ENCODE measurements at regions not wholly inside any gene's neighbourhood (a gene's known extent, or its start where the extent isn't known, plus 50 kb on each side); places are given as distances from the start of the nearest gene placed in this dataset.

- Histone ChIP-seq H3K9me3 (ENCODE audit: control insufficient read depth in 2 of 2, insufficient read depth in 1 of 2, low read length in 1 of 2) (no peaks in the 10 kb centered on the region), H3K4me3 (ENCODE audit: low read length in 2 of 2) (no peak overlapping the region), H3K4me1 (ENCODE audit: control insufficient read depth in 2 of 2, insufficient read depth in 2 of 2, low read length in 2 of 2) (no peaks in the 10 kb centered on the region), H3K36me3 (ENCODE audit: control insufficient read depth in 2 of 2, insufficient read depth in 2 of 2, low read length in 1 of 2) (no peaks in the 10 kb centered on the region), H3K27me3 (ENCODE audit: control insufficient read depth in 2 of 2, insufficient read depth in 1 of 2, low read length in 1 of 2) (no peaks in the 10 kb centered on the region), H3K27ac (ENCODE audit: low read depth in 1 of 2, low read length in 1 of 2) (no peak overlapping the region)
- DNase-seq (ENCODE audit: low read depth in 6 of 9, low spot score in 9 of 9) = no peak
Measured at GRCh38 chr9:7481570-7481969, 318.0 kb downstream of the DMAC1 start.

DNA sequence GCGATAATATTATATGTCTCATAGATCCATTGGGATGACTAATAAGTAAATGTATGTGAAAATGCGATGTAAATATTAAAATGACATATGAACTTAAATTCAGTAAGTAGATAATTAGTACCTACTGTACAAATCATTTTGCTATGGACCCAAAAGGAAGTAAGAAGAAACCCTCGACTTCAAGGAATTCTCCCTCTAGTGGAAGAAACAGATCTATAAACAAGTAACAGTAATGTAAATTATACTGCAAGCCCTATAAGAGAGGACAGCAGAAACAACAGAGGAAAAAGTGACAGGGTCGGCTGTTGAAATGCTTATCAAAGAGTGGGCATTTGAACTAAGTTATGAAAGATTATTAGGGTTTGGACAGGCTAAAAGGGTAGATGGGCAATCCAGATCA is 320.3 kb downstream of the DMAC1 start:
- H3K27me3 ChIP-seq (ENCODE audit: control insufficient read depth in 2 of 2, insufficient read depth in 1 of 2, low read length in 1 of 2) = no peaks in the 10 kb centered on the region
- DNase-seq (ENCODE audit: low read depth in 6 of 9, low spot score in 9 of 9) = no peak
- H3K36me3 ChIP-seq (ENCODE audit: control insufficient read depth in 2 of 2, insufficient read depth in 2 of 2, low read length in 1 of 2) = no peaks in the 10 kb centered on the region
- H3K4me1 ChIP-seq (ENCODE audit: control insufficient read depth in 2 of 2, insufficient read depth in 2 of 2, low read length in 2 of 2) = no peaks in the 10 kb centered on the region
- no peaks in the 10 kb centered on the region for H3K9me3 ChIP-seq (ENCODE audit: control insufficient read depth in 2 of 2, insufficient read depth in 1 of 2, low read length in 1 of 2)
- 90% methylated on average over 4 of the region's 4 CpGs for WGBS
- no peak overlapping the region for H3K27ac ChIP-seq (ENCODE audit: low read depth in 1 of 2, low read length in 1 of 2)
- no peak overlapping the region for H3K4me3 ChIP-seq (ENCODE audit: low read length in 2 of 2)

- Histone ChIP-seq H3K4me3 (ENCODE audit: low read length in 2 of 2) (no peak overlapping the region), H3K36me3 (ENCODE audit: control insufficient read depth in 2 of 2, insufficient read depth in 2 of 2, low read length in 1 of 2) (no peaks in the 10 kb centered on the region), H3K4me1 (ENCODE audit: control insufficient read depth in 2 of 2, insufficient read depth in 2 of 2, low read length in 2 of 2) (no peaks in the 10 kb centered on the region), H3K27me3 (ENCODE audit: control insufficient read depth in 2 of 2, insufficient read depth in 1 of 2, low read length in 1 of 2) (no peaks in the 10 kb centered on the region), H3K9me3 (ENCODE audit: control insufficient read depth in 2 of 2, insufficient read depth in 1 of 2, low read length in 1 of 2) (no peaks in the 10 kb centered on the region), H3K27ac (ENCODE audit: low read depth in 1 of 2, low read length in 1 of 2) (no peak overlapping the region)
- no peak for DNase-seq (ENCODE audit: low read depth in 6 of 9, low spot score in 9 of 9)
- 97% methylated on average over 2 of the region's 2 CpGs for WGBS
Measured at GRCh38 chr9:7478646-7479045, 320.9 kb downstream of the DMAC1 start.

- H3K27ac ChIP-seq (ENCODE audit: low read depth in 1 of 2, low read length in 1 of 2) = no peak overlapping the region
- H3K9me3 ChIP-seq (ENCODE audit: control insufficient read depth in 2 of 2, insufficient read depth in 1 of 2, low read length in 1 of 2) = no peaks in the 10 kb centered on the region
- 92% methylated on average over 2 of the region's 2 CpGs for WGBS
- H3K27me3 ChIP-seq (ENCODE audit: control insufficient read depth in 2 of 2, insufficient read depth in 1 of 2, low read length in 1 of 2) = no peaks in the 10 kb centered on the region
- H3K4me1 ChIP-seq (ENCODE audit: control insufficient read depth in 2 of 2, insufficient read depth in 2 of 2, low read length in 2 of 2) = no peaks in the 10 kb centered on the region
- no peaks in the 10 kb centered on the region for H3K36me3 ChIP-seq (ENCODE audit: control insufficient read depth in 2 of 2, insufficient read depth in 2 of 2, low read length in 1 of 2)
- H3K4me3 ChIP-seq (ENCODE audit: low read length in 2 of 2) = no peak overlapping the region
- no peak for DNase-seq (ENCODE audit: low read depth in 6 of 9, low spot score in 9 of 9)
Measured at GRCh38 chr9:7467186-7467585, 332.4 kb downstream of the DMAC1 start.

DNA sequence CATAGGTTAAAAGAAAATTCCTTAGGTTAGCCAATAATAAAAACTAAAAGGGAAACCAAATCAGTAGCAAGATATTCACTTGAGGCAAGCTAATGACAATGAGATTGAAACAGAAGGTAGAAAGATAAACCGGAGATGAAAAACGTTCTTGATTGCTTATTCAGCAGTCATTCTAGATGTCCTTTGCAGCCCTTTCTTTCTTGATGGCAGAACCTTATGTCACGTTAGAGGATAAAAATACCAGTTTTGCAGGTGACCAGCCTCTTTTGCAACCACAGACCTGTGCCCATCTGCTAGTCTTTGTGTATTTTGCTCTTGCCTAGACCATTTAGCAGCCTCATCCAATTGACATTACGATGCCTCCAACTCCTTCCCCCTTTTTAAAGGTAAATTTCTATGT is 337.8 kb downstream of the DMAC1 start:
- no peaks in the 10 kb centered on the region for H3K4me1 ChIP-seq (ENCODE audit: control insufficient read depth in 2 of 2, insufficient read depth in 2 of 2, low read length in 2 of 2)
- 93% methylated on average over 4 of the region's 4 CpGs for WGBS
- no peak overlapping the region for H3K4me3 ChIP-seq (ENCODE audit: low read length in 2 of 2)
- DNase-seq (ENCODE audit: low read depth in 6 of 9, low spot score in 9 of 9) = no peak
- no peak overlapping the region for H3K27ac ChIP-seq (ENCODE audit: low read depth in 1 of 2, low read length in 1 of 2)
- H3K36me3 ChIP-seq (ENCODE audit: control insufficient read depth in 2 of 2, insufficient read depth in 2 of 2, low read length in 1 of 2) = no peaks in the 10 kb centered on the region
- H3K9me3 ChIP-seq (ENCODE audit: control insufficient read depth in 2 of 2, insufficient read depth in 1 of 2, low read length in 1 of 2) = no peaks in the 10 kb centered on the region
- no peaks in the 10 kb centered on the region for H3K27me3 ChIP-seq (ENCODE audit: control insufficient read depth in 2 of 2, insufficient read depth in 1 of 2, low read length in 1 of 2)

DNA sequence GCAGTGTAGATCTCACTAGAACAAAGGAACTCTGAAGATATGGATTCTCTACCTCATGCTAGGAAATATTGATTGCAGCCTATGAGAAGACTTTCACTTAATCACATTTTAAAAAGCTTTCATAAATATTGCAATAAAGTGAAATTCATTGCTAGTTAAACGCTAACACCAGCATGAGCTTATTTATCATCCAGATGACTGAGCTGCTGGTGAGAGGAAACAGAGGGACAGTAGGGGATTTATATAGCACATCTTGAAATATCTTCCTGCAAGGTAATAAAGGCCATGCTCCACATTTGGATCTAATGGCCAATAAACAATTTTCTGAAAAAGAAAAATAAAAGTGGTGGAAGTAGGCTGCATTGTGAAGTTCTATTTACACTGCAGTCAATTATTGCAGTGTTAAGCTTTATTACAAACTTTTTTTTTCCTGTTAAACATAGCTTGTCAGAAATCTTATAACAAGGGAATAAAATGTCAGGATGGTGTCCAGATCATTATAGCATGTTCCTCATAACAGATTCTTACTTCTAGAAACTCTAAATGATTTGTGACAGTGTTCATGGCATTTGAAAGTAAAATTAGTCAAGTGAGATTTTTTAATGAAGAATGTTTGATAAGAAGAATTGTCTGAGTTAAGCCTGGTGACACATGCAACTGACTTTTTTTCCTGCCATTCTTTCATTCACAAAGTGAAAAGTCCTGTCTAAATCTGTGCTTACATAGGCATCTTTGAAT is 342.6 kb downstream of the DMAC1 start:
- H3K27me3 ChIP-seq (ENCODE audit: control insufficient read depth in 2 of 2, insufficient read depth in 1 of 2, low read length in 1 of 2) = no peaks in the 10 kb centered on the region
- no peak overlapping the region for H3K4me3 ChIP-seq (ENCODE audit: low read length in 2 of 2)
- no peaks in the 10 kb centered on the region for H3K9me3 ChIP-seq (ENCODE audit: control insufficient read depth in 2 of 2, insufficient read depth in 1 of 2, low read length in 1 of 2)
- no peak for DNase-seq (ENCODE audit: low read depth in 6 of 9, low spot score in 9 of 9)
- H3K27ac ChIP-seq (ENCODE audit: low read depth in 1 of 2, low read length in 1 of 2) = no peak overlapping the region
- H3K36me3 ChIP-seq (ENCODE audit: control insufficient read depth in 2 of 2, insufficient read depth in 2 of 2, low read length in 1 of 2) = no peaks in the 10 kb centered on the region
- no peaks in the 10 kb centered on the region for H3K4me1 ChIP-seq (ENCODE audit: control insufficient read depth in 2 of 2, insufficient read depth in 2 of 2, low read length in 2 of 2)
- WGBS = 100% methylated on average over 1 of the region's 1 CpG

GRCh38 chr9:7456377-7456776 is 343.2 kb downstream of the DMAC1 start:
- WGBS = 66% methylated on average over 2 of the region's 2 CpGs
- Histone ChIP-seq H3K36me3 (ENCODE audit: control insufficient read depth in 2 of 2, insufficient read depth in 2 of 2, low read length in 1 of 2) (no peaks in the 10 kb centered on the region), H3K4me1 (ENCODE audit: control insufficient read depth in 2 of 2, insufficient read depth in 2 of 2, low read length in 2 of 2) (no peaks in the 10 kb centered on the region), H3K27me3 (ENCODE audit: control insufficient read depth in 2 of 2, insufficient read depth in 1 of 2, low read length in 1 of 2) (no peaks in the 10 kb centered on the region), H3K4me3 (ENCODE audit: low read length in 2 of 2) (no peak overlapping the region), H3K9me3 (ENCODE audit: control insufficient read depth in 2 of 2, insufficient read depth in 1 of 2, low read length in 1 of 2) (no peaks in the 10 kb centered on the region), H3K27ac (ENCODE audit: low read depth in 1 of 2, low read length in 1 of 2) (no peak overlapping the region)
- DNase-seq (ENCODE audit: low read depth in 6 of 9, low spot score in 9 of 9) = no peak

DNA sequence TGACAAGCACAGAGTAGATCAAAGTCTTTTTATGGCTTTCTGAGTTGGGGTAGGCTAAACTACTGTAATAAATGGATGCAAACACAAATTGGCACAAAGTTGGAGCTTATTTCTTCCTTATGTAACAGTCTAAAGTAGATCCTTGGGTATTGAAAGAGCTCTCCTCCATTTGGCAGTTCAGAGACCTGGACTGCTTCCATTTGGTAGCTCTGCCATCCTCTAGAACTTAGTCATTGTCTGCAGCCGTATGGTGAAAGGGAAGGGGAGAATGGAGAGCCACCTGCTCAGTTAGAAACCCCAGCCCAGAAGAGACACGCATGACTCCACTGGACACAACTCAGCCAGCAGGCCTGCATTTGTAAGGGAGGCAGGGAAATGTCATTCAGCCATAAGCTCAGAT is 345.0 kb downstream of the DMAC1 start:
- Histone ChIP-seq H3K27me3 (ENCODE audit: control insufficient read depth in 2 of 2, insufficient read depth in 1 of 2, low read length in 1 of 2) (no peaks in the 10 kb centered on the region), H3K36me3 (ENCODE audit: control insufficient read depth in 2 of 2, insufficient read depth in 2 of 2, low read length in 1 of 2) (no peaks in the 10 kb centered on the region), H3K27ac (ENCODE audit: low read depth in 1 of 2, low read length in 1 of 2) (no peak overlapping the region), H3K9me3 (ENCODE audit: control insufficient read depth in 2 of 2, insufficient read depth in 1 of 2, low read length in 1 of 2) (no peaks in the 10 kb centered on the region), H3K4me3 (ENCODE audit: low read length in 2 of 2) (no peak overlapping the region), H3K4me1 (ENCODE audit: control insufficient read depth in 2 of 2, insufficient read depth in 2 of 2, low read length in 2 of 2) (no peaks in the 10 kb centered on the region)
- 94% methylated on average over 2 of the region's 2 CpGs for WGBS
- DNase-seq (ENCODE audit: low read depth in 6 of 9, low spot score in 9 of 9) = no peak

GRCh38 chr9:7452378-7452777 is 347.2 kb downstream of the DMAC1 start:
- no peak for DNase-seq (ENCODE audit: low read depth in 6 of 9, low spot score in 9 of 9)
- Histone ChIP-seq H3K36me3 (ENCODE audit: control insufficient read depth in 2 of 2, insufficient read depth in 2 of 2, low read length in 1 of 2) (no peaks in the 10 kb centered on the region), H3K27ac (ENCODE audit: low read depth in 1 of 2, low read length in 1 of 2) (no peak overlapping the region), H3K4me1 (ENCODE audit: control insufficient read depth in 2 of 2, insufficient read depth in 2 of 2, low read length in 2 of 2) (no peaks in the 10 kb centered on the region), H3K9me3 (ENCODE audit: control insufficient read depth in 2 of 2, insufficient read depth in 1 of 2, low read length in 1 of 2) (no peaks in the 10 kb centered on the region), H3K27me3 (ENCODE audit: control insufficient read depth in 2 of 2, insufficient read depth in 1 of 2, low read length in 1 of 2) (no peaks in the 10 kb centered on the region), H3K4me3 (ENCODE audit: low read length in 2 of 2) (no peak overlapping the region)
- WGBS = 0% methylated on average over 1 of the region's 1 CpG

DNA sequence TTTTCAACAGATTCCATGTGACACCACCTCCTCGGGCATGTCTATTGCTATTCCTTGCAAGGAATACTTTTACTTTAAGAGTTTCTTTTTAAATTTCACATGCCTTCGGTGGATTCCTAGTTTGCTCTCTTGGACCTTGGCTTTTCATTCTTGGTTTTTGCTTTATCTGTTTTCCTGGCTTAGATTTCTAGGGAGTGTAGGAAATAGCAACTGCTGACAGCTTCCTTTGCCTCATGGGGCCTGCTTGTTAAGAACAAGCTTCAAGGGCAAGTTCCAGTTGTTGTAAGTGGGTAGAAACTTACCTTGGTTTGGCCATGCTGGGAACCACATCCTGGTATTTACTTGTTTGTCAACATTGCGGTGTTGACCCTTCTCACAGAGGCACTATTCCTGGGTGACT is 348.5 kb downstream of the DMAC1 start:
- Histone ChIP-seq H3K27ac (ENCODE audit: low read depth in 1 of 2, low read length in 1 of 2) (no peak overlapping the region), H3K4me1 (ENCODE audit: control insufficient read depth in 2 of 2, insufficient read depth in 2 of 2, low read length in 2 of 2) (no peaks in the 10 kb centered on the region), H3K27me3 (ENCODE audit: control insufficient read depth in 2 of 2, insufficient read depth in 1 of 2, low read length in 1 of 2) (no peaks in the 10 kb centered on the region), H3K9me3 (ENCODE audit: control insufficient read depth in 2 of 2, insufficient read depth in 1 of 2, low read length in 1 of 2) (no peaks in the 10 kb centered on the region), H3K36me3 (ENCODE audit: control insufficient read depth in 2 of 2, insufficient read depth in 2 of 2, low read length in 1 of 2) (no peaks in the 10 kb centered on the region), H3K4me3 (ENCODE audit: low read length in 2 of 2) (no peak overlapping the region)
- 94% methylated on average over 3 of the region's 3 CpGs for WGBS
- no peak for DNase-seq (ENCODE audit: low read depth in 6 of 9, low spot score in 9 of 9)

All from thymus (tissue), 11 donors.